ENCODE measurements at regions not wholly inside any gene's neighbourhood (a gene's known extent, or its start where the extent isn't known, plus 50 kb on each side); places are given as distances from the start of the nearest gene placed in this dataset.

- TF ChIP-seq CTCF (conservative IDR thresholded peaks at IDR 0.05; ENCODE audit: low read depth in 2 of 2) = no peak
- no peak for TF ChIP-seq EZH2 (IDR thresholded peaks at IDR 0.05; ENCODE audit: low read depth, unreplicated experiment)
- TF ChIP-seq REST (IDR thresholded peaks at IDR 0.05; ENCODE audit: unreplicated experiment) = no peak
- TF ChIP-seq EZH2phosphoT487 (IDR thresholded peaks at IDR 0.05; ENCODE audit: unreplicated experiment) = no peak
- TF ChIP-seq POLR2AphosphoS5 (IDR thresholded peaks at IDR 0.05; ENCODE audit: low read depth) = no peak
- TF ChIP-seq ETS1 (IDR thresholded peaks at IDR 0.05) = no peak
- no peak for TF ChIP-seq CREB1 (CRISPR knock-in tag; IDR thresholded peaks at IDR 0.05; ENCODE audit: low read depth)
- no peak for TF ChIP-seq JUNB (IDR thresholded peaks at IDR 0.05; ENCODE audit: unreplicated experiment)
- TF ChIP-seq NANOG (IDR thresholded peaks at IDR 0.05; ENCODE audit: borderline replicate concordance) = no peak
- TF ChIP-seq ZNF114 (CRISPR knock-in tag; IDR thresholded peaks at IDR 0.05) = no peak
These were observed 199.6 kb downstream of the VAPA start for GRCh38 chr18:10113121-10114022.
